Superior temporal gyrus (tissue), 1 donor: ENCODE measurements at regions not wholly inside any gene's neighbourhood (a gene's known extent, or its start where the extent isn't known, plus 50 kb on each side); places are given as distances from the start of the nearest gene placed in this dataset.

Source experiments
- DNase-seq: peaks from one replicate; pipeline ENCODE4 v3.0.0-alpha.2; 2016; ENCODE audit errors: extremely low spot score

DNA sequence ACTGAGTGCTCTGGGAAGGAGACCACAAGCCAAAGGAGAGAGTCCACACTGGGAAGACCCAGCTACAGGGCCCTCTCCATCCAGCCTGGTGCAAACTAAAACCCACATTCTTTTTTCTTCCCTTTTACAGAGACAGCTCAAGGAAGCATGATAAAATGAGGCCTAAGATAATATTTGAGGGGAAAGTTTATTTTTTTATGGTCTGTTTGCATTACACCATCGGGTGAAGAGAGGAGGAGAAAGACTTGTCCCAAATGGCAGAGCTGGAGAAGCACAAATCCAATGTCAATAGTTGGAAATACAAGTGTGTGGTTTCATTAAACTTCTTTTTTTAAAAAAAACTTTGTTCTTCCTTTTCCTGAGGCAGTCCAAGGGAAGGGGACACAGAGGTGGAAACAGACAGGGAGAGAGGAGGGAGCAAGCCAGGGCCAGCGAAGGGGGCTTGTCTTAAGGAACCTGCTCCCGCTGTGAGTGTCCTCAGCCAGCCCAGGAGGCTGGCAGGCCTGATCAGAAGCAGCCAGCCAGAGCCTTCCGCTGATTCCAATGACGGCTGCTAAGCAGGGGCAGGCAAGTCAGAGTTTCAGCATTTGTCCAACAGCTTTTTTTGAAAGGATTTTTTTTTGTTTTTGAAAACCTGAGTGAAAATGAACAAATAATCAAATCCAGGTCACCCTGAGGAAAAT is 203.8 kb upstream of the SIX2 start:
- DNase-seq = no peak

GRCh38 chr2:45211636-45212035 is 202.4 kb upstream of the SIX2 start:
- DNase-seq = no peak

- no peak for DNase-seq
Measured at GRCh38 chr2:45210462-45211195, 201.4 kb upstream of the SIX2 start.

GRCh38 chr2:45209875-45210274 is 200.6 kb upstream of the SIX2 start:
- no peak for DNase-seq

GRCh38 chr2:45209302-45209701 is 200.1 kb upstream of the SIX2 start:
- no peak for DNase-seq

- no peak for DNase-seq
Measured at GRCh38 chr2:45207101-45207500, 197.8 kb upstream of the SIX2 start.

GRCh38 chr2:45205985-45206384 is 196.7 kb upstream of the SIX2 start:
- DNase-seq = no peak

GRCh38 chr2:45205480-45205879 is 196.2 kb upstream of the SIX2 start:
- no peak for DNase-seq

DNA sequence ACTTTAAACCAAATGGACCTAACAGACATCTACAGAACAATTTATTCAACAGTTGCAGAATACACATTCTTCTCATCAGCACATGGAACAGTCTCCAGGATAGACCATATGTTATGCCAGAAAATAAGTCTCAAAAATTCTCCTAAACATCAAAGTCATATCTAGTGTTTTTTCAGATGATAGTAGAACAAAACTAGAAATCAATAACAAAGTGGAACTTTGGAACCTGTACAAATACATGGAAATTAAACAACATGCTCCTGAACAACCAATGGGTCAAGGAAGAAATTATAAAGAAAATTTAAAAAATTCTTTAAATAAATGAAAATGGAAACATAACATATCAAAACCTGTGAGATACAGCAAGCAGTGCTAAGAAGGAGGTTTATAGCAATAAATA is 194.1 kb upstream of the SIX2 start:
- no peak for DNase-seq

DNA sequence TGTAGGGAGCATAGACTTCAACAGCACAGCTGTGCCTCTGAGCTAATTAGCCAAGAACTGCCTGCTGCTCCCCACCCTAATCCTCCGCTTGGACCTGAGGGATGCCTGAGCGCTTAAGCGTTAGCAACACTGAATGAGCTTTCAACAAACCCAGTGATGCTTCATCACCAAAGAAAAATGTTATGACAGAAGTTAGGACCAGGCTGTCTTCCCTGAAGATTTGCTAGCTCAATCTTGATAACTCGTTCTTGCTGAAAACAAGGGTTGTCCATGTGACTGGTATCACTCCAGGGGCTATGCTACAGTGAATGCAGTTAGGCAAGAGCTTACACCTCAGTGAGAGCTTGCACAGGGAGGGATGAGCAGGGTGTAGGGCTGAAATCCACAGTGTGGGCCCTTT is 190.7 kb upstream of the SIX2 start:
- no peak for DNase-seq

DNA sequence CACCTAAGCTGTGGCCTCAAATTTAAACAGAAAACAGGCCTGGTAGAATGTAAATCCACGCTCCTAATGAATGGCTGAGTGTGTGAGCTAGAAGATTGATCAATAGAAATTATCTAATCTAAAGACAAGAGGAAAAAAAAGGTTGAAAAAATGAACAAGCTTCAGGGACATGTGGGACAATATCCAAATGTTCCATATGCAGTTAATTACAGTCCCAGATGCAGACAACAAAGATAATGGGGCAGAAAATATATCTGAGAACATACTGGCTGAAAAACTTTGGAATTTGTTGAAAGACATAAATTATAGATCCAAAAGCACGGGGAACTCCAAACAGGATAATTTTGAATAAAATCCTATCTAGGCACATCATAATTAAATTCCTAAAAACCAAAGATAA is 186.7 kb upstream of the SIX2 start:
- no peak for DNase-seq

DNA sequence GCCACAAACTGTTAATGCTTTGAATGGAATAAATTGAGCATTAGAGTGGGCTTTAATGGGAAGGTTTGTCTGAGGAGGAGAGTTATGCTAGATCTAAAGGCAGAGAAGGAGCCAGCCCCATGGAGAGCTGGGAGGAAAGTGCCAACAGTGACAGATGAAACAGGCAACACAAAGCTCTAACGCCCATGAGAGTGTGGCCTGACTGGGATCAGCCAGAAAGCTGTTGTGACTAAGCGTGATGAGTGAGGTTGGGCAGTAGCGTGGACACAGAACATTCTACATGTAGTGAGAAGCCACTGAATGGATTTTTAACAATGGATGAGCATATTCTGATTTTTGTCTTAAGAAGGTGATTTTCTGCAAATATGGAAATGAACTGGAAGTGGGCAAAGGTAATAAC is 185.3 kb upstream of the SIX2 start:
- no peak for DNase-seq

GRCh38 chr2:45193581-45193980 is 184.3 kb upstream of the SIX2 start:
- no peak for DNase-seq

DNA sequence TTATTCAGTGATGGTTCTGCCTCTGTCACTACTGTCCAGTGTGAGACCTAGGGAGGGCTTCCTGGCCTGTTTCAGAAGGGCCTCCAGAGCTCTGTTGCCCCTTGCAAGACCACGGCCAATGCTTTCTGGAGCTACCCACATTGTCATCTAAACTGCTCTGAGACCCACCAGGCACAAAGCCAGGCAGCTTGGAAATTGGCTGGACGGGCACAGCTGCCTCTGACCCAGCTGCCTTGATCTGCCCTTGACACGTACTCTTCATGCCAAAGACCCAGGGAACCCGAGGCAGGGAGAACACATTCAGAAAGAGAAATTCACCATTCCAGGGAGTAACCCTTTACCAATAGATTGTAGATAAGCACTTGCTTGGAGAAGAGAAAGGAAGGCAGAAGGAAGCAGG is 183.7 kb upstream of the SIX2 start:
- no peak for DNase-seq

DNA sequence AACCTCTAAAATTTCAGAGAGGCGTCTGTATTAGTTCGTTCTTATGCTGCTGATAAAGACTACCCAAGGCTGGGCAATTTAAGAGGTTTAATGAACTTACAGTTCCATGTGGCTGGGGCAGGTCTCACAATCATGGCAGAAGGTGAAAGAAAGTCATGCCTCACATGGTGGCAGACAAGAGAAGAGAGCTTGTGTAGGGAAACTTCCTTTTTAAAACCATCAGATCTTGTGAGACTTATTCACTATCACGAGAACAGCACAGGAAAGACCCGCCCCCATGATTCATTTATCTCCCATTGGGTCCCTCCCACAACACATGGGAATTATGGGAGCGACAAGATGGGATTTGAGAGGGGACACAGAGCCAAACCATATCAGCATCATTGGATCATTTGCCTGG is 183.2 kb upstream of the SIX2 start:
- no peak for DNase-seq

- DNase-seq = no peak
Measured at GRCh38 chr2:45191976-45192375, 182.7 kb upstream of the SIX2 start.

- no peak for DNase-seq
Measured at GRCh38 chr2:45191146-45191863, 182.1 kb upstream of the SIX2 start.

GRCh38 chr2:45190481-45190942 is 181.3 kb upstream of the SIX2 start:
- DNase-seq = no peak

GRCh38 chr2:45184606-45185005 is 175.4 kb upstream of the SIX2 start:
- no peak for DNase-seq

- DNase-seq = no peak
Measured at GRCh38 chr2:45182667-45183295, 173.5 kb upstream of the SIX2 start.

- DNase-seq = no peak
Measured at GRCh38 chr2:45180779-45181178, 171.5 kb upstream of the SIX2 start.

- DNase-seq = no peak
Measured at GRCh38 chr2:45180033-45180746, 170.9 kb upstream of the SIX2 start.
